ENCODE measurements at regions not wholly inside any gene's neighbourhood (a gene's known extent, or its start where the extent isn't known, plus 50 kb on each side); places are given as distances from the start of the nearest gene placed in this dataset.

DNA sequence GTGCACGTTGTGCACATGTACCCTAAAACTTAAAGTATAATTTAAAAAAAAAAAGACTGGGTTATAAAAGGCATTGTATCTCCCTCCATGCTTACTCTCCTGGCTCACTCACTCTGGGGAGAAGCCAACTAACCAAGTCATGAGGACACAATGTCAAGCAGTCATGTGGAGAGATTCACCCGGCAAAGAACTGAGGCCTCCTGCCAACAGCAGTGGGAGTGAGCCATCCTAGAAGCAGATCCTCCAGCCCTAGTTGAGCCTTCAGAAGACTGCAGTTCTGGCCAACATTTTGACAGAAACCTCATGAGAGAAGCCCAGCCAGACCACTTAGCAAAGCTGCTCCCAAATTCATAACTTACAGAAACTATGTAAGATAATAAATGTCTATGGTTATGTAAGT, 521.7 kb upstream of the FZD8 start:
- DNase-seq (no peak), ATAC-seq (ENCODE audit: low FRiP score in 2 of 2) (peak in 1 of 2 donors; percentile 56)
- no peaks in the 10 kb centered on the region for H3K36me3 ChIP-seq
- no peak overlapping the region for H3K27ac ChIP-seq
- no peaks in the 10 kb centered on the region for H3K9me3 ChIP-seq
- 90 to 94% methylated on average over 2 of the region's 2 CpGs for WGBS, 2 donors
- no peak overlapping the region for H3K4me3 ChIP-seq
- no peaks in the 10 kb centered on the region for H3K27me3 ChIP-seq
- no peaks in the 10 kb centered on the region for H3K4me1 ChIP-seq
- TF ChIP-seq, protein P1, sequence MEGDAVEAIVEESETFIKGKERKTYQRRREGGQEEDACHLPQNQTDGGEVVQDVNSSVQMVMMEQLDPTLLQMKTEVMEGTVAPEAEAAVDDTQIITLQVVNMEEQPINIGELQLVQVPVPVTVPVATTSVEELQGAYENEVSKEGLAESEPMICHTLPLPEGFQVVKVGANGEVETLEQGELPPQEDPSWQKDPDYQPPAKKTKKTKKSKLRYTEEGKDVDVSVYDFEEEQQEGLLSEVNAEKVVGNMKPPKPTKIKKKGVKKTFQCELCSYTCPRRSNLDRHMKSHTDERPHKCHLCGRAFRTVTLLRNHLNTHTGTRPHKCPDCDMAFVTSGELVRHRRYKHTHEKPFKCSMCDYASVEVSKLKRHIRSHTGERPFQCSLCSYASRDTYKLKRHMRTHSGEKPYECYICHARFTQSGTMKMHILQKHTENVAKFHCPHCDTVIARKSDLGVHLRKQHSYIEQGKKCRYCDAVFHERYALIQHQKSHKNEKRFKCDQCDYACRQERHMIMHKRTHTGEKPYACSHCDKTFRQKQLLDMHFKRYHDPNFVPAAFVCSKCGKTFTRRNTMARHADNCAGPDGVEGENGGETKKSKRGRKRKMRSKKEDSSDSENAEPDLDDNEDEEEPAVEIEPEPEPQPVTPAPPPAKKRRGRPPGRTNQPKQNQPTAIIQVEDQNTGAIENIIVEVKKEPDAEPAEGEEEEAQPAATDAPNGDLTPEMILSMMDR (IDR thresholded peaks at IDR 0.05): no peak
- TF ChIP-seq EP300 (IDR thresholded peaks at IDR 0.05) (no peak), POLR2A (IDR thresholded peaks at IDR 0.05) (no peak), POLR2AphosphoS5 (IDR thresholded peaks at IDR 0.05) (no peak)

DNA sequence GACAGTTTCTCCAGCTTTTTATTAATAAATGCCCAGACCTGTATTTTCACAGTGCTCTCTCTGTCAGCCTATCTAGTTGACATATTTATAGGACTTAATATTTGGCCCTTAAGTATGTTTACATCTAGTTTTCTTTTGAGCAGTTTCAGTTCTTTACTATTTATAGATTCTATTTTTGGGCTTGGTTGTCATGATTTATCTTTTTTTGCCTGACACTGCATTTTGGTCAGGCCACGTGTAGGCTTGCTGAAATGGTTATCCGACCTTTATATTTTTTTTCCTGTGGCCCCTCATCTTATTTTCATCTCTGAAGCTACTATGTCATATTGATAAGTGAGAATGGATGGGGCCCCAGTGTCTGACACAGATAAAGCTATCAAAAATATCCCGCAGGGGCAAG, 515.4 kb upstream of the FZD8 start:
- no peak overlapping the region for H3K27ac ChIP-seq
- ATAC-seq (ENCODE audit: low FRiP score in 2 of 2) (no peak), DNase-seq (no peak)
- H3K4me3 ChIP-seq: no peak overlapping the region
- no peaks in the 10 kb centered on the region for H3K36me3 ChIP-seq
- no peaks in the 10 kb centered on the region for H3K27me3 ChIP-seq
- TF ChIP-seq, protein P1 (IDR thresholded peaks at IDR 0.05): no peak
- TF ChIP-seq EP300 (IDR thresholded peaks at IDR 0.05) (no peak), POLR2A (IDR thresholded peaks at IDR 0.05) (no peak), POLR2AphosphoS5 (IDR thresholded peaks at IDR 0.05) (no peak)
- H3K9me3 ChIP-seq: no peaks in the 10 kb centered on the region
- H3K4me1 ChIP-seq: no peaks in the 10 kb centered on the region
- WGBS, 2 donors: 64 to 71% methylated on average over 3 of the region's 3 CpGs

DNA sequence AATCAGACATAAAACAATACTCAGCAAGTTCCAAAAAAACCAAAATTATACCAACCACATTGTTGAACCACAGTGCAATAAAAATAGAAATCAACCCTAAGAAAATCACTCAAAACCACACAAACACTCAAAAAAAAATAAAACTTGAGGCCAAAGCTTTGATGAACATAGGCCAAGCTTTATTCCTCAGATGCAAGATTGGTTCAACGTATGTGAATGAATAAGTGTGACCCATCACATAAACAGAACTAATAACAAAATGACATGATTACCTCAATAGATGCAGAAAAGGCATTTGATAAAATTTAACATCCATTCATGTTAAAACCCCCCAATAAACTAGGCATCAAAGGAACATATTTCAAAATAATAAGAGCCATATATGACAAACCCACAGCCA, 506.1 kb upstream of the FZD8 start:
- no peak overlapping the region for H3K4me3 ChIP-seq
- TF ChIP-seq, protein P1 (IDR thresholded peaks at IDR 0.05): no peak
- TF ChIP-seq POLR2AphosphoS5 (IDR thresholded peaks at IDR 0.05) (no peak), POLR2A (IDR thresholded peaks at IDR 0.05) (no peak), EP300 (IDR thresholded peaks at IDR 0.05) (no peak)
- H3K36me3 ChIP-seq: no peaks in the 10 kb centered on the region
- 93 to 94% methylated on average over 1 of the region's 1 CpG for WGBS, 2 donors
- peaks cover 0 to 4% (median 0%) of the 10 kb centered on the region in 4 donors for H3K9me3 ChIP-seq
- ATAC-seq (ENCODE audit: low FRiP score in 2 of 2): no peak
- H3K27ac ChIP-seq: no peak overlapping the region
- DNase-seq: no peak
- H3K27me3 ChIP-seq: no peaks in the 10 kb centered on the region
- H3K4me1 ChIP-seq: no peaks in the 10 kb centered on the region

DNA sequence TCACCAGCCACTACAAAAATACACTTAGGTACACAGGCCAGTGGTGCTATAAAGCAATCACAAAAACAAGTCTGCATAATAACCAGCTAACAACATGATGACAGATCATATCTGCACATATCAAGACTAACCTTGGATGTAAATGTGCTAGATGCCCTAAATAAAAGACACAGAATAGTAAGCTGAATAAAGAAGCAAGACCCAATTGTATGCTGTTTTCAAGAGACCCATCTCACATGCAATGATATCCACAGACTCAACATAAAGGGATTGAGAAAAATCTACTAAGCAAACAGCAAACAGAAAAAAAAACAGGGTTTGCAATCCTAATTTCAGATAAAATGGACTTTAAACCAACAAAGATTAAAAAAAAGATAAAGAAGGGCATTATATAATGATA, 505.4 kb upstream of the FZD8 start:
- Histone ChIP-seq H3K27me3 (no peaks in the 10 kb centered on the region), H3K9me3 (peaks cover 0 to 4% (median 0%) of the 10 kb centered on the region in 4 donors), H3K4me1 (no peaks in the 10 kb centered on the region), H3K27ac (no peak overlapping the region), H3K4me3 (no peak overlapping the region), H3K36me3 (no peaks in the 10 kb centered on the region)
- ATAC-seq (ENCODE audit: low FRiP score in 2 of 2) (no peak), DNase-seq (no peak)
- TF ChIP-seq POLR2AphosphoS5 (IDR thresholded peaks at IDR 0.05) (no peak), EP300 (IDR thresholded peaks at IDR 0.05) (no peak), POLR2A (IDR thresholded peaks at IDR 0.05) (no peak)
- TF ChIP-seq, protein P1 (IDR thresholded peaks at IDR 0.05): no peak

DNA sequence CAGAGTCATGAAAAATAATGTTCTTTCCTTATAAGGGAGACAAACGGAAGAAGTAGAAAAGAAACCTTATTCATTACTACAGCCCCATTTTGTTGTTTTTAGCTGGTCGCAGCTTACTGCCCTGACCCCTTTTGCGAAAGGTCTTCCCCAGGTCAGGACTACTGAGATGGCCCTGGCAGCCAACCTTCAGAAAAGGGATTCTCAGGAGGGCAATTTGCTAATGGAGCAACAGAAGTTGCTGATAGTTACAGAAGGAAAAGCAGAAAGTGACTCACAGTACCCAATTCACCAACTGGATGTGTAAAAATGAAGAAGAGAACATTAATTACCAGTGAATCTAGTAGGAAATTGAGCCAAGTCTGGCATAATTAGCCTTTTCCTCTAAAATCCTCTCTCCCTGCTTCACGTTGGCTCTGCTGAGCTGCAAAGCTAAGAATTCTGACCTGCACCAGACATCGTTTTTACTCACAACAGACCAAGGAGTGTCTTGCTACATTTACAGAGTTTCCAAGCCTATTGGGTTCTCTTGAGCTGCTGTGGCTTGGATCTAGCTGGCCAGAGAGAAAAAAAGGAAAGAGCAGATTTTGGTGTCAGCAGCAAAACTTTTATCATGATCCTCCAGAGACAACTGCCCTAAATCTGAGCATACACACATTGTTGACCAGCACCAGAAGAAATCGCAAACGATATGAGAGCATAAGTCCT, 499.9 kb upstream of the FZD8 start:
- 68 to 72% methylated on average over 7 of the region's 7 CpGs for WGBS, 2 donors
- no peaks in the 10 kb centered on the region for H3K4me1 ChIP-seq
- no peaks in the 10 kb centered on the region for H3K36me3 ChIP-seq
- ATAC-seq (ENCODE audit: low FRiP score in 2 of 2) (no peak), DNase-seq (no peak)
- no peak overlapping the region for H3K4me3 ChIP-seq
- H3K27ac ChIP-seq: no peak overlapping the region
- H3K27me3 ChIP-seq: no peaks in the 10 kb centered on the region
- TF ChIP-seq EP300 (IDR thresholded peaks at IDR 0.05) (no peak), POLR2A (IDR thresholded peaks at IDR 0.05) (no peak), POLR2AphosphoS5 (IDR thresholded peaks at IDR 0.05) (no peak)
- TF ChIP-seq, protein P1 (IDR thresholded peaks at IDR 0.05): no peak
- H3K9me3 ChIP-seq: no peaks in the 10 kb centered on the region

Measured in upper lobe of left lung (tissue), 6 donors.